Neutrophil (primary cell): ENCODE measurements at regions not wholly inside any gene's neighbourhood (a gene's known extent, or its start where the extent isn't known, plus 50 kb on each side); places are given as distances from the start of the nearest gene placed in this dataset.

Source experiments
- H3K27ac ChIP-seq: fragments of 200-600 bp; sonication (generic); 2 replicates; pipeline ENCODE4 v1.5.1; 2016; ENCODE audit warnings: mild to moderate bottlenecking, moderate library complexity
- H3K27me3 ChIP-seq: fragments of 200-600 bp; sonication (generic); 2 replicates; pipeline ENCODE4 v1.6.0; 2016; ENCODE audit warnings: mild to moderate bottlenecking
- H3K36me3 ChIP-seq: fragments of 200-600 bp; sonication (generic); 2 replicates; pipeline ENCODE4 v1.5.1; 2017
- H3K4me1 ChIP-seq, 2 experiments: fragments of 200-600 bp in 1 of 2; sonication (generic) in 1 of 2; 1 replicate in 1 of 2; 2 replicates in 1 of 2; pipeline versions ENCODE4 v1.5.1 to v1.6.1; 2013 to 2016; ENCODE audit warnings: low read depth in 1 of 2, low read length in 1 of 2, mild to moderate bottlenecking in 1 of 2, moderate library complexity in 1 of 2; ENCODE audit not compliant: control insufficient read depth in 1 of 2, insufficient read depth in 1 of 2
- H3K4me3 ChIP-seq, 2 experiments: fragments of 200-600 bp in 1 of 2; sonication (generic) in 1 of 2; 1 replicate in 1 of 2; 2 replicates in 1 of 2; pipeline ENCODE4 v1.5.1; 2013 to 2016; ENCODE audit warnings: low read depth in 1 of 2, low read length in 1 of 2, mild to moderate bottlenecking in 1 of 2, moderate library complexity in 1 of 2
- H3K9me3 ChIP-seq: fragments of 200-600 bp; sonication (generic); 2 replicates; pipeline ENCODE4 v1.5.1; 2016
- TF ChIP-seq, protein P1 (sequence below): fragments of 200-600 bp; sonication (generic); IDR thresholded peaks from 2 replicates; pipeline ENCODE4 v1.5.1; 2016; ENCODE audit warnings: antibody characterized with exemption

DNA sequence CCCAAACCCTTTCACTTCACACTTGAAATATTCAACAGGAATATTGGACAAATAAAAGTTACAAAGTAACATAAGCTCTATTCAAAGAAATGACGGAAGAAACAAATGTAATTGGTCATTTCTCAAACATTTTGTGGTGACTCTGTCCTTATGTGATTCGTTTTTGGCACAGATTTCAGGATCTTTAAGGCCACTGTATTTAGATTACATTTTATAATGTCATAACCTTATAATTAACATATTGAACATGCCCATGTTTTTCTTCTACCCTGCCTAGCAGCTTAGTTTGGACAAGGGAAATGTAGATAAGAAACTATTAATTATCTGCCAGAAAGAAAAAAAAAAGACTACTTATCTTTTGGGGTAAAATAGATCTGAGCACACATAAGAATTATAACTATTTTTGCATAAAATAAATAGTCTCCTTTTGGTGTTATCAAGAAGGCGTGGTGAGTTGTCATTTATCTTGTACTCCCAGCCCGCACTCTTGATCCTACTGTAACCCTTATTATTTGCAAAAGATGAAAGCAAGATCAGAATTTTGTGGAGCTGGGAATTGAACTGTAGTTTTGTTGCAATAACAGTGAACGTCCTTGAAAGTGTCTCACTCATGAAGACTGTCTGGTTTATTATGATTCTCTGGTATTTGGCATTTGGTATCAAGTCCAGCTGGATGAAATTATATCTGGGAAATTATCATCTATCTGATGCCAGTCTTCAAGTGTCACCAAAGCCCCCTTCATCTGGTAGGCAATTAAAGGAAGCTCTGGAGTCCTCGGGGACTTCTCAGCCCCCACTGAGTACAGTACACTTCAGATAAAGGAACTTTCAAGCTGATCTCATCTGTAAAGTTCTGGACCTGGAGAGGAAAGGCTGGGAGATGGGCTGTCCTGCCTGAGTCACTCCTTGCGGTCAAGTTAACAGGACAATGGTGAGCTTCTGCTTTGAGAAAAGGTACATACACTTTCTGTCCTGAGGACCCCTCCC lies 175.7 kb upstream of the INHBA start:
- no peaks in the 10 kb centered on the region for H3K9me3 ChIP-seq
- H3K27me3 ChIP-seq: no peaks in the 10 kb centered on the region
- peaks cover 21 to 22% of the 10 kb centered on the region in 2 experiments for H3K4me1 ChIP-seq
- no peak overlapping the region for H3K27ac ChIP-seq
- TF ChIP-seq, protein P1, sequence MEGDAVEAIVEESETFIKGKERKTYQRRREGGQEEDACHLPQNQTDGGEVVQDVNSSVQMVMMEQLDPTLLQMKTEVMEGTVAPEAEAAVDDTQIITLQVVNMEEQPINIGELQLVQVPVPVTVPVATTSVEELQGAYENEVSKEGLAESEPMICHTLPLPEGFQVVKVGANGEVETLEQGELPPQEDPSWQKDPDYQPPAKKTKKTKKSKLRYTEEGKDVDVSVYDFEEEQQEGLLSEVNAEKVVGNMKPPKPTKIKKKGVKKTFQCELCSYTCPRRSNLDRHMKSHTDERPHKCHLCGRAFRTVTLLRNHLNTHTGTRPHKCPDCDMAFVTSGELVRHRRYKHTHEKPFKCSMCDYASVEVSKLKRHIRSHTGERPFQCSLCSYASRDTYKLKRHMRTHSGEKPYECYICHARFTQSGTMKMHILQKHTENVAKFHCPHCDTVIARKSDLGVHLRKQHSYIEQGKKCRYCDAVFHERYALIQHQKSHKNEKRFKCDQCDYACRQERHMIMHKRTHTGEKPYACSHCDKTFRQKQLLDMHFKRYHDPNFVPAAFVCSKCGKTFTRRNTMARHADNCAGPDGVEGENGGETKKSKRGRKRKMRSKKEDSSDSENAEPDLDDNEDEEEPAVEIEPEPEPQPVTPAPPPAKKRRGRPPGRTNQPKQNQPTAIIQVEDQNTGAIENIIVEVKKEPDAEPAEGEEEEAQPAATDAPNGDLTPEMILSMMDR: no peak
- no peak overlapping the region for H3K4me3 ChIP-seq
- no peaks in the 10 kb centered on the region for H3K36me3 ChIP-seq

DNA sequence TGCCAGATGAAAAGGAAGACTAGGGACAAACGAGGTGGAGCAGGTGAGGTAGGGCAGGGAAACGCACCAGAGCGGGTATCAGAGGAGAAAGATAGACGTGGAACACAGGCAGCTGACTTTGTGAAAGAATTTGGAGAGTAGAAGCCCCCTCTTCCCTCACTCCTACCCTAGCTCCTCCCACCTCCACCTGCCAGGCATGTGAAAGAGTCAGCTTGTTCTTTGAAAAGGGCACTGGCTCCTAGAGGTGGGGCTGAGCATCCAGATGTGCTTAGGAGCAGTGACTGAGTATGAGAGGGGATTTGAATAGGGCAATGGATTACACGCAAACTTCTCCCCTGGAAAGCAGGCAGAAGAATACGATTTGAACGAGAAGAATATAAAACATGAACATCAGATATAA lies 174.2 kb upstream of the INHBA start:
- no peaks in the 10 kb centered on the region for H3K27me3 ChIP-seq
- H3K9me3 ChIP-seq: no peaks in the 10 kb centered on the region
- no peak overlapping the region for H3K27ac ChIP-seq
- TF ChIP-seq, protein P1: no peak
- H3K4me3 ChIP-seq: no peak overlapping the region
- H3K36me3 ChIP-seq: no peaks in the 10 kb centered on the region
- peaks cover 15% of the 10 kb centered on the region in 2 experiments for H3K4me1 ChIP-seq

DNA sequence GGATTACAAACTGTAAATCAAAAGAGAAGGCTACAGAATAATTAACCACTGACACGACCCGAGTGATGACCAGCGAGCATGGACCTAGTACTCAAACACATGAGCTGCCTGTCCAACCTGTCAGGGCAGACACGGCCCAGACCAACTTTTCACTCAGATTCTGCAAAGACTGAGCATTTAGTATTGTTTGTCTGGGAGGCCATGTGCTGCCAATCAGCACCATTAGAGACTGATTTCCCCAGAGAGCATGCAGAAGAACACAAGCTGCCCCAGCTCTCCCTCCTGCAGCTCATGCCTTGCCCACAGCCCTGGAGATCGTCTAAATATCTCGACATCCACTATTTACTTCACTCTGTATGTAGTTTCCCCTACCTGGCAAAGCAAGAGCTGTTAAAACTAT lies 172.6 kb upstream of the INHBA start:
- Histone ChIP-seq H3K4me1 (peaks cover 5% of the 10 kb centered on the region in 2 experiments), H3K36me3 (no peaks in the 10 kb centered on the region), H3K27me3 (no peaks in the 10 kb centered on the region), H3K4me3 (no peak overlapping the region), H3K9me3 (no peaks in the 10 kb centered on the region), H3K27ac (no peak overlapping the region)
- TF ChIP-seq, protein P1: no peak

DNA sequence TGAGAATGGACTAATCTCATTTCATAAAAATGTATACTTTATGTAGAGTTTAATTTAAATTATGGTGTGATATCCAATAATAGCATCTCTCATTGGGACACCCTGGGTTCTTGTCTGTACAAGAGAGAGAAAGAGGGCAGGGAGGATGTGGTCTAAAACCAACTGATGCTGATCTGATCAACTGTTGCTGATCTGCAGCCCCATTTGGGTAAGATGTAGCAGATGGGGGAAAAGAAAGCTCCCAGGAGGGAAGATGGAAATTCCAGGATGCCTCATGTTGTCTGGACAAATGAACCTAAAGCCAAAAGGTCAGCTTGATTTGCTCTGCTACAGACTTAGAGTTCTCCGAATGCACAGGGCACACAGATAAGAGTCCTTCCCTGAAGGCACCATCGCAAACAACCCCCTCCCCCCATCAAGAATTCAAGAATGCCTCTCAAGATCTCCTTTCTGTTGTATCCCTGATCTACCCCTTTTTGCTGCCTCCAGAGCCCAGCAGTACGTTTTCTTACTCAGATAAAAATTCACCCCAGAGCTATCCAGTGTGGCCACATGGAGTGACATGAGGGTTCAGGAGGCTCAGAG lies 171.4 kb upstream of the INHBA start:
- H3K27ac ChIP-seq: no peak overlapping the region
- no peaks in the 10 kb centered on the region for H3K9me3 ChIP-seq
- H3K4me3 ChIP-seq: no peak overlapping the region
- no peaks in the 10 kb centered on the region for H3K36me3 ChIP-seq
- peaks cover 13 to 17% of the 10 kb centered on the region in 2 experiments for H3K4me1 ChIP-seq
- TF ChIP-seq, protein P1: no peak
- H3K27me3 ChIP-seq: no peaks in the 10 kb centered on the region

DNA sequence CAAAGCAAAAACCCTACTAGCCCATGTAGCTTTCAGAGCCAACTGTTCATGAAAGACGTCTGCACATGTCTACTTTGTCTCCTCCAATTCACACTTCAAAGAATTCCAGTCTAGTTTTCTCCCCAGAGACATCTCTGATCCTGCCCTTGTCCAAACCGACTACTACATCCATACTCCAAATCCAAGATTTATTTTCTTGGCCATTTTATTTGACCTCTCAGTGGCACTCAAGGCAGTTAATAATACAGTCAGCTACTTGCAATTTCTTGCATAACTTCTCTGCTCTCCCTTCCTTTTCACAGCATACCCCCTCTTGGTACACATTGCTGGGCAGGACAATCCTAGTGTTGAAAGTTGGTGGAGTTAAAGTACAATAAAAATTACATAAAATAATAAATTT lies 170.9 kb upstream of the INHBA start:
- no peak overlapping the region for H3K27ac ChIP-seq
- no peak overlapping the region for H3K4me3 ChIP-seq
- peaks cover 13 to 19% of the 10 kb centered on the region in 2 experiments for H3K4me1 ChIP-seq
- H3K36me3 ChIP-seq: no peaks in the 10 kb centered on the region
- no peaks in the 10 kb centered on the region for H3K9me3 ChIP-seq
- H3K27me3 ChIP-seq: no peaks in the 10 kb centered on the region
- TF ChIP-seq, protein P1: no peak
